HL-60 (cell line): ENCODE measurements at regions not wholly inside any gene's neighbourhood (a gene's known extent, or its start where the extent isn't known, plus 50 kb on each side); places are given as distances from the start of the nearest gene placed in this dataset.

Experiments
- CTCF ChIP-seq: IDR thresholded peaks from one replicate; pipeline ENCODE4 v1.5.1; 2011; ENCODE audit warnings: low read length, control low read depth, inconsistent platforms; ENCODE audit not compliant: insufficient read depth
- POLR2AphosphoS5 ChIP-seq: IDR thresholded peaks from 2 replicates; pipeline ENCODE4 v1.6.1; 2012; ENCODE audit warnings: low read depth
- REST ChIP-seq: IDR thresholded peaks from 2 replicates; pipeline ENCODE4 v1.6.1; 2012; ENCODE audit warnings: low read depth; ENCODE audit not compliant: insufficient replicate concordance
- SPI1 ChIP-seq: IDR thresholded peaks from 2 replicates; pipeline ENCODE4 v1.6.1; 2012; ENCODE audit warnings: low read depth, mild to moderate bottlenecking, borderline replicate concordance

DNA sequence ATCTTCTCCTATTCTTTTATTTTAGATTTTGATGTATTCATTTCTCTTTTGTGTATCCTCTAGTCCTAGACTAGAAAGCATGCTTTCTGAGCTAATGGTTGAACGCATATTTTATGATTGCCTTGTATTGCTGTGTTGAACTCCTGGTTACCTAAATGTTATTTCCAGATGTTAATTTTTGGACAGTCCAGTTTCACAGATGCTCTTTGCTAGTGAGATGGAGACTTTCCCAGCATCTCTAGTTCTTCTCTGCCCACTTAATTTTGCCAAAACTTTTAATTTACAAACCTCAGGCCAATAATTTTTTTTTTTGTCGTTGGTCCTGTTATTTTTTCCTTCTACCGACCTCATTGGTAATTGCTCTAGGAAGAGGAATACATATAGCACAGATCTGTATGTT lies 153.2 kb downstream of the HAUS1 start:
- TF ChIP-seq CTCF (no peak), SPI1 (no peak), REST (no peak), POLR2AphosphoS5 (no peak)
